Endodermal cell (in vitro differentiated cells): ENCODE measurements at regions not wholly inside any gene's neighbourhood (a gene's known extent, or its start where the extent isn't known, plus 50 kb on each side); places are given as distances from the start of the nearest gene placed in this dataset.
A peak's percentile ranks its signal among the peaks of the same experiment; 100 is the strongest.

Experiments used
- DNase-seq: peaks from one replicate; pipeline ENCODE4 v3.0.0-alpha.2; 2017
- H3K27ac ChIP-seq: 2 replicates; pipeline ENCODE4 v1.5.1; 2013; ENCODE audit warnings: mild to moderate bottlenecking, low read depth, low read length, moderate library complexity
- H3K27me3 ChIP-seq: 2 replicates; pipeline ENCODE4 v1.6.1; 2013; ENCODE audit warnings: mild to moderate bottlenecking, low read length, moderate library complexity; ENCODE audit not compliant: insufficient read depth, control insufficient read depth, poor library complexity, severe bottlenecking
- H3K36me3 ChIP-seq: 2 replicates; pipeline ENCODE4 v1.7.0; 2013; ENCODE audit warnings: mild to moderate bottlenecking, low read length, moderate library complexity; ENCODE audit not compliant: control insufficient read depth, insufficient read depth
- H3K4me1 ChIP-seq: one replicate; pipeline ENCODE4 v1.7.0; 2013; ENCODE audit warnings: low read length; ENCODE audit not compliant: control insufficient read depth, insufficient read depth
- H3K4me3 ChIP-seq: 2 replicates; pipeline ENCODE4 v1.5.1; 2013; ENCODE audit warnings: mild to moderate bottlenecking, low read length, moderate library complexity
- H3K9ac ChIP-seq: 2 replicates; pipeline ENCODE4 v1.6.1; 2013; ENCODE audit warnings: mild to moderate bottlenecking, low read length, moderate library complexity; ENCODE audit not compliant: poor library complexity, severe bottlenecking; ENCODE audit errors: extremely low read depth
- H3K9me3 ChIP-seq: 2 replicates; pipeline ENCODE4 v1.6.1; 2013; ENCODE audit warnings: mild to moderate bottlenecking, low read length, moderate library complexity; ENCODE audit not compliant: control insufficient read depth
- H3K27ac Mint-ChIP-seq: 2 replicates; pipeline ENCODE4 v1.8.0; 2020; ENCODE audit warnings: mixed read lengths
- H3K27me3 Mint-ChIP-seq: 2 replicates; pipeline ENCODE4 v1.8.0; 2021; ENCODE audit warnings: mild to moderate bottlenecking, mixed read lengths; ENCODE audit not compliant: insufficient read depth
- H3K36me3 Mint-ChIP-seq: 2 replicates; pipeline ENCODE4 v1.8.0; 2020; ENCODE audit warnings: low read depth, mixed read lengths
- H3K4me1 Mint-ChIP-seq: 2 replicates; pipeline ENCODE4 v1.8.0; 2020; ENCODE audit warnings: mixed read lengths
- H3K4me3 Mint-ChIP-seq: 2 replicates; pipeline ENCODE4 v1.8.0; 2020; ENCODE audit warnings: mild to moderate bottlenecking, moderate library complexity, mixed read lengths
- H3K9me3 Mint-ChIP-seq: 2 replicates; pipeline ENCODE4 v1.8.0; 2020; ENCODE audit warnings: mild to moderate bottlenecking, mixed read lengths
- CTCF ChIP-seq: fragments of 200-600 bp; sonication (generic); conservative IDR thresholded peaks from 2 replicates; pipeline ENCODE4 v1.5.0; 2021; ENCODE audit warnings: antibody characterized with exemption, mild to moderate bottlenecking
- WGBS, 2 experiments: methylation state at CpG; one replicate each; pipeline versions ENCODE4 v1.1.5 to v1.1.7; 2013; ENCODE audit warnings: missing lambda C conversion rate in 2 of 2, mixed read lengths in 1 of 2; ENCODE audit not compliant: insufficient coverage in 1 of 2, insufficient read length in 1 of 2; 5-methylcytosine and 5-hydroxymethylcytosine counted together

DNA sequence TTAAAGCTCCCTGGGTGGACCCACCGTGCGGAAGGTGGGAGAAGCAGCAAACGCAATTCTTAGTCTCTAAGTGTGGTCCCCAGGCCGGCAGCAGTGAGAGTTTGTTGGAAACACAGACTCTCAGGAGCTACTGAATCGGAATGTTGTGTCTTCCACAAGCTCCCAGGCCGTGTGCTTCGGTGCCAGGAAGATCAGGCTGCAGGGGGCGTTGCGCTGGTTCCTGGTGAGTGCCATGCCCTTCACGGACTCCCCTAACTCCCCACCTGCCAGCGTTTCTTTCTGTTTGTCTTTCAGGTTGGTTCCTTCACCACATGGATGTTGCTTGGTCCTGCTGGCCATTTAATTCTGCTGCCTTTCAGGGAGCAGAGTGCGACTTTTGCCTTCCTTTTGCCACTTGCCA, 91.2 kb upstream of the PITRM1 start:
- Mint-ChIP-seq H3K9me3 (no peaks in the 10 kb centered on the region), H3K27me3 (peaks cover under 1% of the 10 kb centered on the region), H3K4me1 (peaks cover 4% of the 10 kb centered on the region), H3K4me3 (no peak overlapping the region), H3K36me3 (no peaks in the 10 kb centered on the region), H3K27ac (no peak overlapping the region)
- no peaks in the 10 kb centered on the region for H3K27me3 ChIP-seq
- H3K4me3 ChIP-seq = no peak overlapping the region
- 86 to 87% methylated on average over 8 to 12 of the region's 12 CpGs for WGBS, 2 experiments
- H3K4me1 ChIP-seq = no peaks in the 10 kb centered on the region
- DNase-seq = no peak
- no peaks in the 10 kb centered on the region for H3K9me3 ChIP-seq
- no peaks in the 10 kb centered on the region for H3K36me3 ChIP-seq
- no peak overlapping the region for H3K27ac ChIP-seq
- TF ChIP-seq CTCF = peak; percentile 49
- H3K9ac ChIP-seq = no peak overlapping the region

GRCh38 chr10:3263082-3263481, 90.5 kb upstream of the PITRM1 start:
- Histone ChIP-seq H3K4me1 (no peaks in the 10 kb centered on the region), H3K36me3 (no peaks in the 10 kb centered on the region), H3K27ac (no peak overlapping the region), H3K9me3 (no peaks in the 10 kb centered on the region), H3K4me3 (no peak overlapping the region), H3K27me3 (no peaks in the 10 kb centered on the region), H3K9ac (no peak overlapping the region)
- Mint-ChIP-seq H3K4me1 (peaks cover 4% of the 10 kb centered on the region), H3K4me3 (no peak overlapping the region), H3K27me3 (peaks cover 2% of the 10 kb centered on the region), H3K36me3 (no peaks in the 10 kb centered on the region), H3K9me3 (no peaks in the 10 kb centered on the region), H3K27ac (no peak overlapping the region)
- no peak for TF ChIP-seq CTCF
- 59 to 100% methylated on average over 1 to 3 of the region's 3 CpGs for WGBS, 2 experiments
- no peak for DNase-seq

DNA sequence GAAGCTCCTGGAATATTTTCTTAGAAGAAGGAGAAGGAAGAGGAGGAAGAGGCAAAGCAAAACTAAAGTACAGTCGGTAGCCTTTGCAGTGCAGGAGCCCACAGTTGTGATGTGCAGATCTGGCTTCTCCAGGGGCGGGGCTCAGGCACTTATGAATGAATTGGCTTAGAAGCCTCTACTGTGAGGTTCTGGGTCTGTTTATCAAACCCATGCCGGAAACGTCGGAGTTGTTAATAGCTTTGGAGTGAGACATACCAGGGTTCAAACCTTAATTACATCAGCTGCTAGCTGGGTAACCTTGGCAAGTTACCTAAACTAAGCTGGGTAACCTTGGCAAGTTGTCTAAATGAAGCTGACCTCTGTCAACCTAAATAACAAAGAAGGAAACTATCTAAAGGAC, 89.3 kb upstream of the PITRM1 start:
- Histone ChIP-seq H3K9me3 (no peaks in the 10 kb centered on the region), H3K4me1 (no peaks in the 10 kb centered on the region), H3K4me3 (no peak overlapping the region), H3K27ac (no peak overlapping the region), H3K36me3 (no peaks in the 10 kb centered on the region), H3K9ac (no peak overlapping the region), H3K27me3 (no peaks in the 10 kb centered on the region)
- 90 to 95% methylated on average over 5 of the region's 5 CpGs for WGBS, 2 experiments
- no peaks in the 10 kb centered on the region for H3K9me3 Mint-ChIP-seq
- DNase-seq = no peak
- H3K4me1 Mint-ChIP-seq = peaks cover 4% of the 10 kb centered on the region
- H3K4me3 Mint-ChIP-seq = no peak overlapping the region
- H3K36me3 Mint-ChIP-seq = no peaks in the 10 kb centered on the region
- peaks cover 2% of the 10 kb centered on the region for H3K27me3 Mint-ChIP-seq
- no peak overlapping the region for H3K27ac Mint-ChIP-seq
- no peak for TF ChIP-seq CTCF
